Type B pancreatic cell (in vitro differentiated cells): ENCODE measurements at regions not wholly inside any gene's neighbourhood (a gene's known extent, or its start where the extent isn't known, plus 50 kb on each side); places are given as distances from the start of the nearest gene placed in this dataset.

Experiments
- DNase-seq: peaks from one replicate; pipeline ENCODE4 v3.0.0; 2021; ENCODE audit warnings: mixed read lengths; ENCODE audit not compliant: unreplicated experiment; ENCODE audit errors: extremely low spot score
- H3K27ac Mint-ChIP-seq: 2 replicates; pipeline ENCODE4 v1.8.0; 2021; ENCODE audit warnings: mild to moderate bottlenecking, mixed read lengths
- H3K27me3 Mint-ChIP-seq: 2 replicates; pipeline ENCODE4 v1.8.0; 2021; ENCODE audit warnings: mixed read lengths
- H3K36me3 Mint-ChIP-seq: 2 replicates; pipeline ENCODE4 v1.8.0; 2021; ENCODE audit warnings: mixed read lengths
- H3K4me1 Mint-ChIP-seq: one replicate; pipeline ENCODE4 v1.8.0; 2021; ENCODE audit warnings: mixed read lengths; ENCODE audit not compliant: unreplicated experiment
- H3K4me3 Mint-ChIP-seq: 2 replicates; pipeline ENCODE4 v1.8.0; 2021; ENCODE audit warnings: mild to moderate bottlenecking, mixed read lengths
- H3K9me3 Mint-ChIP-seq: 2 replicates; pipeline ENCODE4 v1.8.0; 2021; ENCODE audit warnings: mixed read lengths
- TF ChIP-seq, protein P1 (sequence below): fragments of 200-600 bp; sonication (generic); conservative IDR thresholded peaks from 2 replicates; pipeline ENCODE4 v1.5.0; 2021; ENCODE audit warnings: antibody characterized with exemption, mild to moderate bottlenecking

DNA sequence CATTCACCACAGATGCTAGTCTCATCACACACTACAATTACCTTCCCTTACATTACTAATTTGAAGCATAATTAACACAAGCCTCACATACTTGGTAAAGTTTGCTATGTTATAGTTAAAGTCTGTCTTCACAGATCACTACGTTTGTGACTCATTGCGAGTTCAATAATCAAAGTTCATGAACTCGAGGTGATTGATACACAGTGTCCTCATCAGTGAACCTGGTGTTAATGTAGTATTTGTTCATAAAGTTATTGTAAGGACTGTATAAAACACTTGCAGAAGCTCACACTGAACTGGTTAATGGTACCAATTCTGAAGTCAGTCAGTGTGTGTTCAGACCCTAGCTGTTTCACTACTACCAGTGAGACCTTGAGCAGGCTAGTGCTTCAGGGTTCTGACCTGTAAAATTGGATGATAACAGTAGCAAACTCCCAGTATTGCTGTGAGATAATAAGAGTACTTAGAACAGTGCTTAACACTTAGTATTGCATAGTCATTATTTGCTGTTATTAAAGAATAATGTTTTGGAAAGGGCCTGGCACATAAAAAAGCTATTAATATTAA is 313.3 kb downstream of the LIG4 start:
- Mint-ChIP-seq H3K4me1 (no peaks in the 10 kb centered on the region), H3K4me3 (no peak overlapping the region), H3K9me3 (no peaks in the 10 kb centered on the region), H3K27ac (no peak overlapping the region), H3K36me3 (no peaks in the 10 kb centered on the region), H3K27me3 (no peaks in the 10 kb centered on the region)
- TF ChIP-seq, protein P1, sequence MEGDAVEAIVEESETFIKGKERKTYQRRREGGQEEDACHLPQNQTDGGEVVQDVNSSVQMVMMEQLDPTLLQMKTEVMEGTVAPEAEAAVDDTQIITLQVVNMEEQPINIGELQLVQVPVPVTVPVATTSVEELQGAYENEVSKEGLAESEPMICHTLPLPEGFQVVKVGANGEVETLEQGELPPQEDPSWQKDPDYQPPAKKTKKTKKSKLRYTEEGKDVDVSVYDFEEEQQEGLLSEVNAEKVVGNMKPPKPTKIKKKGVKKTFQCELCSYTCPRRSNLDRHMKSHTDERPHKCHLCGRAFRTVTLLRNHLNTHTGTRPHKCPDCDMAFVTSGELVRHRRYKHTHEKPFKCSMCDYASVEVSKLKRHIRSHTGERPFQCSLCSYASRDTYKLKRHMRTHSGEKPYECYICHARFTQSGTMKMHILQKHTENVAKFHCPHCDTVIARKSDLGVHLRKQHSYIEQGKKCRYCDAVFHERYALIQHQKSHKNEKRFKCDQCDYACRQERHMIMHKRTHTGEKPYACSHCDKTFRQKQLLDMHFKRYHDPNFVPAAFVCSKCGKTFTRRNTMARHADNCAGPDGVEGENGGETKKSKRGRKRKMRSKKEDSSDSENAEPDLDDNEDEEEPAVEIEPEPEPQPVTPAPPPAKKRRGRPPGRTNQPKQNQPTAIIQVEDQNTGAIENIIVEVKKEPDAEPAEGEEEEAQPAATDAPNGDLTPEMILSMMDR = no peak
- no peak for DNase-seq

DNA sequence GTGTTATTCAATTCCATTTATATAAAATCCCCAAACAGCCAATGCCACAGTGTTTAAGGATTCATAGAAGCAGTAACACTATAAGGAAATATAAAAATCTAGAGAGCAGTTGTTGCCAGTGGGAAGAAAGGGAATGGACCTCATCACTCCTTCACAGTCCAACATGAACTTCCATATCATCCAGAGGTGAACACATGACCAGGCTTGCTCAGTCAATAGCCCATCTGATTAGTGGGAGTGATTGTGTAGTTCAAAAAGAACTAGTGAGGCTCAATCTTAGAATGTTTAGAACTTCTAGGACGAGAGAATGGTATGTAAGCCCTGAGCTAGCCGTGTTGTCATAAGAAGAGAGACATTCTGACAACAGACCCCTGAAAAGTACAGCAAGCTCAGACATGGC is 314.1 kb downstream of the LIG4 start:
- no peaks in the 10 kb centered on the region for H3K4me1 Mint-ChIP-seq
- no peaks in the 10 kb centered on the region for H3K27me3 Mint-ChIP-seq
- TF ChIP-seq, protein P1 = no peak
- H3K36me3 Mint-ChIP-seq = no peaks in the 10 kb centered on the region
- H3K27ac Mint-ChIP-seq = no peak overlapping the region
- DNase-seq = no peak
- no peak overlapping the region for H3K4me3 Mint-ChIP-seq
- H3K9me3 Mint-ChIP-seq = no peaks in the 10 kb centered on the region

DNA sequence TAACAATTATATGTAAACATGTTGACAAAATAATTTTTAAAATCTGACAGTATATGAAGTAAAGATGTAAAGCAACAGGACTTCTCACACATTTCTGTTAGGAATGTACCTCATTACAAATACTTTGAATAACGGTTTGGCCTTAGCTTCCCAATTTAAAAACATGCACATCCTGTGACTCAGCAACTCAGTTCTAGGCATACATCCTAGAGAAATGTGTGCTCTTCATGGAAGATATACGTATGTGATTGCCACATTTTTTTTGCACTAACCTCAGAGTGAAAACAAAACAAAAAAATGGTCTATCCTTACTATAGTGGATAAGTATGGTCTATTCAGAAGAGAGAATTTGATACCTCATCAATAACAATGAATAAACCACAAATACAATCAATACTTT is 314.6 kb downstream of the LIG4 start:
- no peaks in the 10 kb centered on the region for H3K4me1 Mint-ChIP-seq
- DNase-seq = no peak
- no peaks in the 10 kb centered on the region for H3K36me3 Mint-ChIP-seq
- H3K9me3 Mint-ChIP-seq = no peaks in the 10 kb centered on the region
- no peak overlapping the region for H3K27ac Mint-ChIP-seq
- H3K4me3 Mint-ChIP-seq = no peak overlapping the region
- H3K27me3 Mint-ChIP-seq = no peaks in the 10 kb centered on the region
- TF ChIP-seq, protein P1 = no peak

DNA sequence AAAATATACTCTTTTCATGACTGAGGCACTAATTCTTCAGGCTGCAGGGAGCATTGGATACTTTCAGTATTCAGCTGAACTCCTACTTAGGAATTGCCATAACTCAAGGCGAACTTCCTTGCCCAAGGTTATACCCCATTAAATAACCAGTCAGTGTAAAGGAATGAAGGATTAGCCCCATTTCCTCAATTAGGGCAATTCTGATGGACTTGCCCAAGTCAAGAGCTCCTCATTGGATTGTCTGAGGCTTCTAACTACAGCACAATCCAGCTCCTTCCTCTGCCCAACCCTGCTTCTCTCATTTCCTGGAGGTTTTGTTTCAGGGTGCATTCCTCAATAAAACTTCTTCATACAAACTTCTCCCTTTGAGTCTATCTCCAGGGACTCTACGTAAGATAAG is 329.2 kb downstream of the LIG4 start:
- H3K9me3 Mint-ChIP-seq = no peaks in the 10 kb centered on the region
- no peak overlapping the region for H3K27ac Mint-ChIP-seq
- no peak overlapping the region for H3K4me3 Mint-ChIP-seq
- DNase-seq = no peak
- H3K4me1 Mint-ChIP-seq = no peaks in the 10 kb centered on the region
- H3K36me3 Mint-ChIP-seq = no peaks in the 10 kb centered on the region
- TF ChIP-seq, protein P1 = no peak
- H3K27me3 Mint-ChIP-seq = no peaks in the 10 kb centered on the region

DNA sequence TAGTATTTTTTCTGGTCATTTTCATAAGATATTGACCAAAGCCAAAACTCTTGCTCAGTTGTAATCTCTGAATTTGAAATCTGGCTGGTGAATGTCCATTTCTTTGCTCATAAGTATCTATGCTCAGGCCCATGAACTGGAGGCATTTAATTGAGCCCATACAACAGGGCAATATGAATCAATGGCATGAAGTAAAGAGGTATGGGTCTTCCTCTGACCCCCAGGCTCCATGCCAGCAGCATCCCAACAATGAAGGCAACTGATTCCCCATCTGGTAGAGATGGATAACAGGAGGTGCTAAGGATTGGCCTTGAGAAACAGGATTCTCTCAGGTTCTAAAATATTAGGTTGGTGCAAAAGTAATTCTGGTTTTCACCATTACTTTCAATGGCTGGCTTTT is 330.8 kb downstream of the LIG4 start:
- H3K27ac Mint-ChIP-seq = no peak overlapping the region

More for the DNA sequence above, 330.8 kb downstream of the LIG4 start:
- TF ChIP-seq, protein P1 = no peak
- Mint-ChIP-seq H3K4me1 (no peaks in the 10 kb centered on the region), H3K9me3 (no peaks in the 10 kb centered on the region), H3K4me3 (no peak overlapping the region), H3K36me3 (no peaks in the 10 kb centered on the region), H3K27me3 (peaks cover 5% of the 10 kb centered on the region)
- no peak for DNase-seq
